GM12878 (cell line): ENCODE measurements at regions not wholly inside any gene's neighbourhood (a gene's known extent, or its start where the extent isn't known, plus 50 kb on each side); places are given as distances from the start of the nearest gene placed in this dataset.

Experiments
- CHD2 ChIP-seq: IDR thresholded peaks from 2 replicates; pipeline ENCODE4 v1.6.1; 2011; ENCODE audit warnings: low read depth, low read length, improper control_type of control experiment, borderline replicate concordance
- EP300 ChIP-seq, 2 experiments: fragments of 150-350 bp in 1 of 2; IDR thresholded peaks; 2 replicates each; pipeline ENCODE4 v1.6.1; 2011 to 2012; ENCODE audit warnings: low read depth in 2 of 2, low read length in 2 of 2, borderline replicate concordance in 1 of 2, improper control_type of control experiment in 1 of 2, inconsistent platforms in 1 of 2; ENCODE audit not compliant: control insufficient read depth in 1 of 2
- MYC ChIP-seq: IDR thresholded peaks from 2 replicates; pipeline ENCODE4 v1.6.1; 2011; ENCODE audit warnings: mild to moderate bottlenecking, low read length, moderate library complexity, inconsistent platforms; ENCODE audit not compliant: insufficient read depth, insufficient replicate concordance, insufficient read length, severe bottlenecking
- SIN3A ChIP-seq: IDR thresholded peaks from 2 replicates; pipeline ENCODE4 v1.6.1; 2012; ENCODE audit warnings: low read depth, low read length, improper control_type of control experiment
- TF ChIP-seq, protein P1 (sequence below), 3 experiments: IDR thresholded peaks in 2 of 3; conservative IDR thresholded peaks in 1 of 3; 2 replicates each; pipeline ENCODE4 v1.5.1; 2011; ENCODE audit warnings: low read depth in 3 of 3, low read length in 3 of 3, mild to moderate bottlenecking in 3 of 3, control low read depth in 2 of 3, moderate library complexity in 2 of 3, inconsistent platforms in 1 of 3, mixed read lengths in 1 of 3; ENCODE audit not compliant: control insufficient read depth in 2 of 3, insufficient read depth in 1 of 3; ENCODE audit errors: extremely low read depth in 1 of 3

DNA sequence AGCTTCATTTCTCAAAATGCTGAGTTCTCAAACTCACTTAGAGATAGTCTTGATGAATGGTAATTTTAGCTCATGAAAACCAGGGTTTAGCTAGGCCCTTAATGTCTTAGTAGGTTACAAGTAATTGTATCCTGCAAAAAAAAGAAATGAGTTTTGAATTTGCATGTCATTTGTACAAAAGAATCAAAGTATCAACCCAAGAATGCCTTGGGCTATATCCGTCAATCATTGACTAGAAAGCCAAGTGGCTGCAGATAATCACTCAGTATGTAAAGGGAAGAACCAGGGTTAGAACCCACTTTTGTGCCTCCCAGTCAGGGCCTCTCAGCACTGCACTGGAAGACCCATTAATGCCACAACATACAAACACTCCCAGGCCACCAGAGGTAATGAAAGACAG is 427.6 kb upstream of the MDFIC2 start:
- TF ChIP-seq MYC: no peak
- TF ChIP-seq, protein P1, sequence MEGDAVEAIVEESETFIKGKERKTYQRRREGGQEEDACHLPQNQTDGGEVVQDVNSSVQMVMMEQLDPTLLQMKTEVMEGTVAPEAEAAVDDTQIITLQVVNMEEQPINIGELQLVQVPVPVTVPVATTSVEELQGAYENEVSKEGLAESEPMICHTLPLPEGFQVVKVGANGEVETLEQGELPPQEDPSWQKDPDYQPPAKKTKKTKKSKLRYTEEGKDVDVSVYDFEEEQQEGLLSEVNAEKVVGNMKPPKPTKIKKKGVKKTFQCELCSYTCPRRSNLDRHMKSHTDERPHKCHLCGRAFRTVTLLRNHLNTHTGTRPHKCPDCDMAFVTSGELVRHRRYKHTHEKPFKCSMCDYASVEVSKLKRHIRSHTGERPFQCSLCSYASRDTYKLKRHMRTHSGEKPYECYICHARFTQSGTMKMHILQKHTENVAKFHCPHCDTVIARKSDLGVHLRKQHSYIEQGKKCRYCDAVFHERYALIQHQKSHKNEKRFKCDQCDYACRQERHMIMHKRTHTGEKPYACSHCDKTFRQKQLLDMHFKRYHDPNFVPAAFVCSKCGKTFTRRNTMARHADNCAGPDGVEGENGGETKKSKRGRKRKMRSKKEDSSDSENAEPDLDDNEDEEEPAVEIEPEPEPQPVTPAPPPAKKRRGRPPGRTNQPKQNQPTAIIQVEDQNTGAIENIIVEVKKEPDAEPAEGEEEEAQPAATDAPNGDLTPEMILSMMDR (IDR thresholded peaks at IDR 0.05 in 2 of 3, conservative IDR thresholded peaks at IDR 0.05 in 1 of 3; ENCODE audit: control insufficient read depth in 2 of 3, extremely low read depth in 1 of 3, insufficient read depth in 1 of 3, low read depth in 3 of 3, low read length in 3 of 3): no peak
- TF ChIP-seq SIN3A: no peak
- no peak for TF ChIP-seq CHD2
- TF ChIP-seq EP300 (IDR thresholded peaks at IDR 0.05; ENCODE audit: borderline replicate concordance in 1 of 2, control insufficient read depth in 1 of 2, low read depth in 2 of 2, low read length in 2 of 2): no peak
